Stomach (tissue), 4 donors: ENCODE measurements at regions not wholly inside any gene's neighbourhood (a gene's known extent, or its start where the extent isn't known, plus 50 kb on each side); places are given as distances from the start of the nearest gene placed in this dataset.

ENCODE experiments used
- CTCF ChIP-seq, 7 experiments: fragments of 450-650 bp in 4 of 7; fragments of 200-600 bp in 3 of 7; sonication (generic) in 3 of 7; IDR thresholded peaks; one replicate each; pipeline ENCODE4 v1.5.1; 2016 to 2019; ENCODE audit warnings: antibody characterized with exemption in 7 of 7, control low read depth in 2 of 7, mild to moderate bottlenecking in 1 of 7
- EP300 ChIP-seq: sonication (generic); formaldehyde crosslinking; IDR thresholded peaks from one replicate; pipeline ENCODE4 v1.6.1; 2017; ENCODE audit warnings: antibody characterized with exemption
- POLR2A ChIP-seq, 4 donors: fragments of 450-650 bp; IDR thresholded peaks; one replicate each; pipeline ENCODE4 v1.6.1; 2016; ENCODE audit warnings: antibody characterized with exemption in 4 of 4, control low read depth in 2 of 4, mild to moderate bottlenecking in 1 of 4, moderate library complexity in 1 of 4
- POLR2AphosphoS5 ChIP-seq, 3 donors: sonication (generic); formaldehyde crosslinking; IDR thresholded peaks; one replicate each; pipeline ENCODE4 v1.6.1; 2016; ENCODE audit warnings: antibody characterized with exemption in 3 of 3

GRCh38 chr13:33893559-33893958 is 75.6 kb downstream of the RFC3 start:
- TF ChIP-seq CTCF (IDR thresholded peaks at IDR 0.05) (no peak), POLR2AphosphoS5 (IDR thresholded peaks at IDR 0.05) (no peak), POLR2A (IDR thresholded peaks at IDR 0.05) (no peak), EP300 (no peak)
